Activated B cell treated with CpG ODN at 0.5 μM for 24 hours (primary cell): ENCODE measurements at regions not wholly inside any gene's neighbourhood (a gene's known extent, or its start where the extent isn't known, plus 50 kb on each side); places are given as distances from the start of the nearest gene placed in this dataset.

Experiments
- ATAC-seq: fragments of 200-7000 bp; cut with Tn5 transposase; one replicate; pipeline ENCODE4 v1.10.0; 2021; ENCODE audit warnings: low read depth, mild to moderate bottlenecking, moderate library complexity
- CTCF ChIA-PET: fragments of 350-600 bp; sonication (Branson Sonifier 250); formaldehyde crosslinking; loops from one replicate; lab custom pipeline; 2021; ENCODE audit warnings: antibody characterized with exemption; lab: Charles Lee
- POLR2A ChIA-PET: fragments of 350-600 bp; sonication (Branson Sonifier 250); formaldehyde crosslinking; loops from one replicate; lab custom pipeline; 2021; ENCODE audit warnings: antibody characterized with exemption; lab: Charles Lee
- DNase-seq: peaks from one replicate; pipeline ENCODE4 v3.0.0; 2022
- H3K27ac Mint-ChIP-seq: one replicate; pipeline ENCODE4 v1.8.0; 2020; ENCODE audit warnings: mixed read lengths
- H3K27me3 Mint-ChIP-seq: one replicate; pipeline ENCODE4 v1.8.0; 2021; ENCODE audit warnings: mixed read lengths
- H3K36me3 Mint-ChIP-seq: one replicate; pipeline ENCODE4 v1.8.0; 2021; ENCODE audit warnings: low read depth, mixed read lengths
- H3K4me1 Mint-ChIP-seq: one replicate; pipeline ENCODE4 v1.8.0; 2021; ENCODE audit warnings: mixed read lengths
- H3K4me3 Mint-ChIP-seq: one replicate; pipeline ENCODE4 v1.8.0; 2020; ENCODE audit warnings: mild to moderate bottlenecking, mixed read lengths
- H3K9me3 Mint-ChIP-seq: one replicate; pipeline ENCODE4 v1.8.0; 2020; ENCODE audit warnings: mixed read lengths
- intact Hi-C: fragments of 100-400 bp; cut with micrococcal nuclease; formaldehyde crosslinking; loops from one replicate; pipeline ENCODE4 v1.15.1; 2024
- TF ChIP-seq, protein P1 (sequence below): fragments of 200-600 bp; IDR thresholded peaks from one replicate; pipeline ENCODE4 v1.8.0; 2022; ENCODE audit warnings: antibody characterized with exemption, mild to moderate bottlenecking

DNA sequence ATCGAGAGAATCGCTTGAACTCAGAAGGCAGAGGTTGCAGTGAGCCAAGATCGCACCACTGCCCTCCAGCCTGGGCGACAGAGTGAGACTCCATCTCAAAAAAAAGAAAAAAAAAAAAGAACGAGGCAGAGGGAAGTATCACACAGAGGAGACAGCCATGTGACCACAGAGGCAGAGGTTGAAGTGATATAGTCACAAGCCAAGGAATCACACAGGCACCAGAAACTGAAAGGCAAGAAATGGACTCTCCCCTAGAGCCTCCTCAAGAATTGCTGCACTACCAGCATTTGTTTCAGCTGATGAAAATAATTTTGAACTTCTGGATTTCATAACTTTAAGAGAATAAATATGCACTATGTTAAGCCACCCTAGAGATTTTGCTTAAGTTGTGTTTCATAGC is 459.6 kb downstream of the PTPRC start:
- no peak for DNase-seq
- intact Hi-C loops: no loop called here
- peak; percentile 25 for ATAC-seq

DNA sequence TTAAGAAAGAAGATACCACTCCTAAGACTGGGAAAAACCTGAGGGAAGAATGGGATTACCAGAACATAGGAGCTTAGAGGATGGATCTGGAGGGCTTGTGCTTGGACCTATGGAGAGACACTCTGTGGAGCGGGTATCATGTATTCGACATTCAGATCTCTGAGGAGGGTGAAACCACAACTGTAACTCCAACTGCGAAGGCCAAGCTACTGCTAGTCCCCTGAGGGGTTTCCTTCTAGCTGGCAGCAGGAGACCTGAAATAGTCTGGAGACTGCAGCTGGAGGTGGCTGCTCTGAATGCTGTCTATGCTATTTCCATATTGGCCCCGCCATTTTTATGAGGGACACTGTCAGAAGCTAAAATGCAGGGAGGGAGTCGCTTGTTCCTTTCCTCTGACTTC is 462.3 kb downstream of the PTPRC start:
- TF ChIP-seq, protein P1, sequence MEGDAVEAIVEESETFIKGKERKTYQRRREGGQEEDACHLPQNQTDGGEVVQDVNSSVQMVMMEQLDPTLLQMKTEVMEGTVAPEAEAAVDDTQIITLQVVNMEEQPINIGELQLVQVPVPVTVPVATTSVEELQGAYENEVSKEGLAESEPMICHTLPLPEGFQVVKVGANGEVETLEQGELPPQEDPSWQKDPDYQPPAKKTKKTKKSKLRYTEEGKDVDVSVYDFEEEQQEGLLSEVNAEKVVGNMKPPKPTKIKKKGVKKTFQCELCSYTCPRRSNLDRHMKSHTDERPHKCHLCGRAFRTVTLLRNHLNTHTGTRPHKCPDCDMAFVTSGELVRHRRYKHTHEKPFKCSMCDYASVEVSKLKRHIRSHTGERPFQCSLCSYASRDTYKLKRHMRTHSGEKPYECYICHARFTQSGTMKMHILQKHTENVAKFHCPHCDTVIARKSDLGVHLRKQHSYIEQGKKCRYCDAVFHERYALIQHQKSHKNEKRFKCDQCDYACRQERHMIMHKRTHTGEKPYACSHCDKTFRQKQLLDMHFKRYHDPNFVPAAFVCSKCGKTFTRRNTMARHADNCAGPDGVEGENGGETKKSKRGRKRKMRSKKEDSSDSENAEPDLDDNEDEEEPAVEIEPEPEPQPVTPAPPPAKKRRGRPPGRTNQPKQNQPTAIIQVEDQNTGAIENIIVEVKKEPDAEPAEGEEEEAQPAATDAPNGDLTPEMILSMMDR: no peak
- no peak for ATAC-seq
- ChIA-PET CTCF (no interaction called here), POLR2A (no interaction called here)
- Mint-ChIP-seq H3K27ac (no peak overlapping the region), H3K4me3 (no peak overlapping the region), H3K9me3 (peaks cover 6% of the 10 kb centered on the region), H3K36me3 (no peaks in the 10 kb centered on the region), H3K27me3 (peaks cover 1% of the 10 kb centered on the region), H3K4me1 (peaks cover 38% of the 10 kb centered on the region)
- intact Hi-C loops: no loop called here
- DNase-seq: no peak

More for the DNA sequence above, 459.6 kb downstream of the PTPRC start:
- Mint-ChIP-seq H3K9me3 (no peaks in the 10 kb centered on the region), H3K27ac (no peak overlapping the region), H3K4me1 (peaks cover 35% of the 10 kb centered on the region), H3K27me3 (peaks cover 1% of the 10 kb centered on the region), H3K36me3 (no peaks in the 10 kb centered on the region), H3K4me3 (no peak overlapping the region)
- ChIA-PET CTCF (no interaction called here), POLR2A (no interaction called here)
- TF ChIP-seq, protein P1: no peak

DNA sequence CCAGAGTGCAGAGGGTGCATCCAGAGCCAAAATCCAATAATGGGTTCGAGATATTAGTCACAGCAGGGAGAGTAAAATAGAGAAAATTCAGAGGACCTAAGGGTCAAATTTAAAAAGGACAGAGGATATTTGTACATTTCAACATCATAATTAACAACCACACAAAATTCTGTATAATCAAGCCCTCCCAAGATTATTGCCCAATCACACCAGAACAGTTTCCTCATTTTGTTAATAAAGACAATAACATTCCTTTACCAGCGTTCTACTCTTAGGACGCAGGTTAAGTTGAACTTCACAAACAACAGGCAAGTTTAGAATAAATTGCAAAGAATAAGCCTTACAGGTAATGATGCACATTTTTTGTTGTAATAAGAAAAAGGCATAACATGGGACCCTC is 462.8 kb downstream of the PTPRC start:
- Mint-ChIP-seq H3K36me3 (no peaks in the 10 kb centered on the region), H3K4me3 (no peak overlapping the region), H3K9me3 (peaks cover 7% of the 10 kb centered on the region), H3K27ac (no peak overlapping the region), H3K27me3 (peaks cover 1% of the 10 kb centered on the region), H3K4me1 (peaks cover 37% of the 10 kb centered on the region)
- ChIA-PET POLR2A (no interaction called here), CTCF (no interaction called here)
- intact Hi-C loops: no loop called here
- DNase-seq (no peak), ATAC-seq (no peak)
- TF ChIP-seq, protein P1: no peak

DNA sequence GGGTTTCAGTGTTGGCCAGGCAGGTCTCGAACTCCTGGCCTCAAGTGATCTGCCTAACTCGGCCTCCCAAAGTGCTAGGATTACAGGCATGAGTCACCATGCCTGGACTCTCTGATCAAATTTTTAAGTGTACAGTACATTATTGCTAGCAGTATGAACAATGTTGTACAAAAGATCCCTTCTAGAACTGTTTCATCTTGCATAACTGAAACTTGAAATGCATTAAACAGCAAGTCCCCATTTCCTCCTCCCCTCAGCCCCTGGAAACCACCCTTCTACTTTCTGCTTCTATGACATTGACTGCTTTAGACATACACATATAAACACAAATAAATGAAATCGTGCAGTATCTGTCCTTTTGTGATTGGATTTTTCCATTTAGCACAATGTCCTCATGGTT is 463.4 kb downstream of the PTPRC start:
- intact Hi-C loops: no loop called here
- Mint-ChIP-seq H3K27ac (peak overlapping the region; percentile 38), H3K4me1 (peaks cover 35% of the 10 kb centered on the region), H3K36me3 (no peaks in the 10 kb centered on the region), H3K9me3 (peaks cover 10% of the 10 kb centered on the region), H3K4me3 (no peak overlapping the region), H3K27me3 (peaks cover 1% of the 10 kb centered on the region)
- DNase-seq: no peak
- CTCF ChIA-PET: no interaction called here
- ATAC-seq: peak; percentile 71
- POLR2A ChIA-PET: no interaction called here
- TF ChIP-seq, protein P1: no peak

DNA sequence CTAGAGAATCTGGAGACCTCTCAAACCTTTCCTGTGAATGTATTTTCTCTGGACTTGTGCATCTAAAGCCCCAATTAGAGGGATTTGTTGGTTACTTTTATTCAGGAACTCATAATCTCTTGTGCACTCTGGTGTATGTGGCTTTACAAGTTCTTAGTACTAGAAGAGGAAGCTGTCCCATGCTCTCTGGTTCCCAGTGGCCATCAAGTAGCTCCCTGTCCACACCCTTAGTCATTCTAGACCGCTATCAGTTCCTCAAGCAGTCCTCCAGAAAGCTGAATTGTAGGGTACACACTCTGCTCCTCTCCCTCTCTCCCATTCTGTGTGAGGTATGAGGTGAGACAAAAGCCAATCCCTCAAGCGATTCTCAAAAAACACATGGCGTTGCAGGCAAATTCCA is 470.3 kb downstream of the PTPRC start:
- ATAC-seq (no peak), DNase-seq (no peak)
- intact Hi-C loops: no loop called here
- ChIA-PET CTCF (no interaction called here), POLR2A (no interaction called here)
- TF ChIP-seq, protein P1: no peak
- H3K36me3 Mint-ChIP-seq: peaks cover 1% of the 10 kb centered on the region
- no peak overlapping the region for H3K27ac Mint-ChIP-seq
- no peaks in the 10 kb centered on the region for H3K27me3 Mint-ChIP-seq
- no peak overlapping the region for H3K4me3 Mint-ChIP-seq
- peaks cover 12% of the 10 kb centered on the region for H3K4me1 Mint-ChIP-seq
- peaks cover 17% of the 10 kb centered on the region for H3K9me3 Mint-ChIP-seq
